GM12872 (cell line): ENCODE measurements at regions not wholly inside any gene's neighbourhood (a gene's known extent, or its start where the extent isn't known, plus 50 kb on each side); places are given as distances from the start of the nearest gene placed in this dataset.

Source experiments
- TF ChIP-seq, protein P1 (sequence below): IDR thresholded peaks from 3 replicates; pipeline ENCODE4 v1.5.1; 2011; ENCODE audit warnings: low read depth, mild to moderate bottlenecking, low read length, moderate library complexity; ENCODE audit not compliant: insufficient read depth

DNA sequence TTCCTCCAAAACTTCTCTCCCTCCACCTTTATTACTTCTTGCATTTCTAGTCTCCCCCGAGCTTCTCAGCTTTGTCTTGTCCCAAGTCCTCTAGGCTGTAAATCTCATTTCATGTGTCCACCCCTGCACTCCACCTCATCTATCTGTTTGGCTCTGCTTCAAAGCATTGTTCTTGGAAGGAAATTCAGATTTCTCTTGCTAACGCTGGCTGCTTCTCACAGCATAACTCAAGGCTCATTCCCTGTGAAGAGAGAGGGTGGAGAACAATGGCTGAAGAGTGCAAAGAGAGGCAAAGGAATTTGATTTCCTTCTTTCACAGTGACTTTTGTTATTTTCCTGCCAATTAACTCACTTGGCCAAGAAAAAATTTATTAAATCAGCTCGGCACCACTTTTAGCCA, 476.5 kb downstream of the TMEM114 start:
- TF ChIP-seq, protein P1, sequence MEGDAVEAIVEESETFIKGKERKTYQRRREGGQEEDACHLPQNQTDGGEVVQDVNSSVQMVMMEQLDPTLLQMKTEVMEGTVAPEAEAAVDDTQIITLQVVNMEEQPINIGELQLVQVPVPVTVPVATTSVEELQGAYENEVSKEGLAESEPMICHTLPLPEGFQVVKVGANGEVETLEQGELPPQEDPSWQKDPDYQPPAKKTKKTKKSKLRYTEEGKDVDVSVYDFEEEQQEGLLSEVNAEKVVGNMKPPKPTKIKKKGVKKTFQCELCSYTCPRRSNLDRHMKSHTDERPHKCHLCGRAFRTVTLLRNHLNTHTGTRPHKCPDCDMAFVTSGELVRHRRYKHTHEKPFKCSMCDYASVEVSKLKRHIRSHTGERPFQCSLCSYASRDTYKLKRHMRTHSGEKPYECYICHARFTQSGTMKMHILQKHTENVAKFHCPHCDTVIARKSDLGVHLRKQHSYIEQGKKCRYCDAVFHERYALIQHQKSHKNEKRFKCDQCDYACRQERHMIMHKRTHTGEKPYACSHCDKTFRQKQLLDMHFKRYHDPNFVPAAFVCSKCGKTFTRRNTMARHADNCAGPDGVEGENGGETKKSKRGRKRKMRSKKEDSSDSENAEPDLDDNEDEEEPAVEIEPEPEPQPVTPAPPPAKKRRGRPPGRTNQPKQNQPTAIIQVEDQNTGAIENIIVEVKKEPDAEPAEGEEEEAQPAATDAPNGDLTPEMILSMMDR: no peak

DNA sequence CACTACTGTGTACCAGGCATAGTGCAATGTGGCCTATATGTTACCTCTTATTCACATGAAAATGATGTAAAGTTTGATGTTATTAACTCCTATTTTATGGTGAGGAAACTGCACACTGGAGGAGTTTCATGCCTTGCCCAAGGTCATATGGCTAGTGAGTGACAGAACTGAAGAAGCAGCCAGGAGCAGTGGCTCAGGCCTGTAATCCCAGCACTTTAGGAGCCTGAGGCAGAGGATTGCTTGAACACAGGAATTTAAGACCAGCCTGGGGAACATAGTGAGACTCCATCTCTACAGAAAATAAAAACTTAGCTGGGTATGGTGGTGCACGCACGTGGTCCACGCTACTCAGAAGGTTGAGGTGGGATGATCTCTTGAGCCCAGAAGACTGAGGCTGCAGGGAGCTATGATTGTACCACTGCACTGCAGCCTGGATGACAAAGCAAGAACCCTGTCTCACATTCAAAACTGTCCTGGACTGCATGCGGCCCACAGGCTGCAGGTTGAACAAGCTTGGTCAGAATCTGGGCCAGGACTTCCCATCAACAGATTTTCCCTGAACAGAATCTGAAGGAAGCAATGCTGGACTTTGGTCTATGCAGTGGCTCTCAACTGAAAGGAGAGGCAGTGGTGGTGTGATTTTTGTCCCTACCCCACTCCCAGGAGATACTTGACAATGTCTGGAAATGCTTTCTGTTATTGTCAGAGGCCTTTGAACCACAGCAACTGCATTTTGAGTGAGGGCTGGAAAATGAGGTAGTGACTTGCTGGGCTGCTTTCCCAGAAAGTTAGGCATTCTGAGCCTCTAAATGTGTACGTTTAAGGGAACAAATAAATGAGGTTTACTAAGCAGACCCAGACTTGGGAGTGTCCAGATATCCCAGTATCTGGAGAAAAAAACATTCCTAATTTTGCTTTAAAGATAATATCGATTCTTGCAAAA, 479.5 kb downstream of the TMEM114 start:
- TF ChIP-seq, protein P1: no peak

DNA sequence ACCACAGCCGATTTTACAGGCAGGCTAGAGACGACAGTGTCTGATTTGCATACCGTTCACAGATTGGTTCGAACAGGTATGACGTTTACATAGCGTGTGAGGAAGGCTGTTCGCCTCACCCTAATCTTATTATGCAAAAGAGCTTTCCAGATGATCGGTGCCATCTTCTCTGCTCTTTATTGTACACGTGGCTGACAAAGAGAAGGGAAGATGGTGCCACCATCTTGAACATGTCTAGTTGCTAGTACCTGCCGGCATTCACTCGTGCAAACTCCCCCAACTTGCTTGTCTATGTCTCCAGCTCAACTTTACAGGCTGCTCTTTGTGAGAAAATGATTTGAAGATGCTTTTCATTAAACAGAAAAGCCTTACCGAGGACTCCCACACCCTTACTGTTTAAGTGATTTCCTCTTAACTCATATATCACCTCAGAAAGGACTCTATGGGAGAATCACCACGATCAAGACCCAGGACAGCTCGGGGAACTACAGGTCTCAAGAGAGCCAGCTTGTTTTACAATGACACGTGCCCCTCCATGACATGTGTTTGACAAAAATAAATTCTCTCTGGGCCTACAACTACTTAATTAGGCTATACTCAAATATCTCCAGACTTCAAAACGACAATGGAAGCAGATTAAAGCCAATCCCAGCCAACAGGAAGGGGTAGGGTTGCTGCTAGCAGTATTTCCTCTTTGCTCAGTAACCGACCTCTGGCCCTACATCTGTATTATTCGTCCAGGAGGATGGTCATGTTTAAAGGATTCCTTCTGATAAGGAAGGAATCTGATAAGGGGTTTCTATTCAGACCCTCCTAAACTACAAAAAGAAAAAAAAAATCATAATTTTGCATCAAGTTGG, 480.6 kb downstream of the TMEM114 start:
- TF ChIP-seq, protein P1: no peak

DNA sequence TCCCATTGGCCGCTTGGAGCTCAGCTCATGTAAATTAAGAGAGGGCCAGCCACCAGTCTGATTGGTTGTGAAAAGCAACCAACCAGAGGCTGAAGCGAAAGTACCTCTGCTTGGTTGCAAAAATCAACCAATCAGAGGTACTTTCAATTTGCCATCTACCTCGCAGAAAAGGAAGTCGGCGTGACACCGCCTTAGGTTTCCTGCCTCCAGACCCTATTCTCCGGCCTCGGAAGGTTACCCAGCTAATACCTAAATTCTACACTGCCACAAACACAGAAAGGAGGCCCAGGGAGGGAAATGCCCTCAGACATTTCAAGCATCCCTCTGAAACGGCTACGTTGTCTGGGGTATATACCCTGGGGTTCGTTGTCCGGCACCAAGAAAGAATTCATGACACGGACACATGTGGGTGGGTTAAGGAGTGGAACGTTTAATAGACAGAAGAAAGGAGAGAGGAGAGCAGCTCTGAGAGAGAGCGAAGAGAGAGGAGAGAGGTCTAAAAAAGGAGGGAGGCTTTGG, 481.3 kb downstream of the TMEM114 start:
- TF ChIP-seq, protein P1: no peak

DNA sequence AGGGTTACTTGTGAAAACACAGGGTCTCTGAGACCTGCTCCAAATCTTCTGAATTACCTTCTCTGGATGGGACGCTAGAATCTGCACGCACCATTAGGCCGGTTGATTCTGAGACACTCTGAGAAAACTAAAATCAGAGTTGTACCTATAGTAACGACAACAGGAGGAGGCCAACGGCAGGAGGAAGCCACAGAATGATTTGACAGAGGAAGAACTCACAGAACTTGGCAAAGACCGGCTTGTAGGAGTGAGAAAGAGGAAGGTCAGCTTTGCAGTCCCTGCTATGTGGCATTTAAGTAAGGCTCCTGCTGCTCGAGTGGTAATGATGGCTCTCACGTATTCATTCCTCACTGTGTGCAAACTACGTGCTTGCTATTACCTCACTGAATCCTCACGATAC, 483.0 kb downstream of the TMEM114 start:
- TF ChIP-seq, protein P1: no peak

DNA sequence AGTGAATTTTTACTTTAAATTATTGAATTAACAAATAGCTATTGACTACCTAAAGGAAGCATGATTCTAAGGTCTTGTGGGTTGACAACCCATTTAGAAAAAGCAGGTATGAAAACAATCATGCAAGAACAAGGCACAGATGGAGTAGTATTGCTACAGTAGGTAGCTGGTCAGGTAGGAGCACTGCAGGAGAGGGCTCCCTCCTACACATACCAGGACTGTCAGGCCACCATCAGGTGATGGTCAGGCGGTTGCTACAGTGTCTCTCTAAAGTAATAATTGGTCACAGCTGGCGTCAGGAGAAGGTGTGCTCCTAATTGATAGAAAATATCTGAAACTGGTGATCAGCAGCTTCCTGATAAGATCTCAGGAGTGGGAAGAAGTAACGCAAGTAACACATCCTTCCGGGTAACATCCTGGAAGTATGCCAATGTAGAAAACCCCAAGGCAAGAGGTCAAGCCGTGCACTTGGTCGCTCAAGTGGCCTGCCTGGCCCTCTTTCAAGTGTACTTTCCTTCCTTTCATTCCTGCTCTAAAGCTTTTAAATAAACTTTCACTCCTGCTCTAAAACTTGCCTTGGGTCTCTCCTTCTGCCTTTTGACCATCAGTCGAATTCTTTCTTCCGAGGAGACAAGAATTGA, 486.5 kb downstream of the TMEM114 start:
- TF ChIP-seq, protein P1: no peak
